ENCODE measurements at regions not wholly inside any gene's neighbourhood (a gene's known extent, or its start where the extent isn't known, plus 50 kb on each side); places are given as distances from the start of the nearest gene placed in this dataset.

- TF ChIP-seq CTCF (IDR thresholded peaks at IDR 0.05; ENCODE audit: extremely low read depth, missing control alignments) = no peak
- no peak for DNase-seq (ENCODE audit: low spot score)
Observed at GRCh38 chr7:43022008-43022407, 89.8 kb downstream of the MRPL32 start.

GRCh38 chr7:43033369-43033768, 79.1 kb upstream of the HECW1 start:
- TF ChIP-seq CTCF (IDR thresholded peaks at IDR 0.05; ENCODE audit: extremely low read depth, missing control alignments) = no peak
- DNase-seq (ENCODE audit: low spot score) = no peak

GRCh38 chr7:43034535-43035002, 77.9 kb upstream of the HECW1 start:
- no peak for TF ChIP-seq CTCF (IDR thresholded peaks at IDR 0.05; ENCODE audit: extremely low read depth, missing control alignments)
- no peak for DNase-seq (ENCODE audit: low spot score)

GRCh38 chr7:43037531-43037930, 74.9 kb upstream of the HECW1 start:
- no peak for DNase-seq (ENCODE audit: low spot score)
- TF ChIP-seq CTCF (IDR thresholded peaks at IDR 0.05; ENCODE audit: extremely low read depth, missing control alignments) = no peak

- no peak for DNase-seq (ENCODE audit: low spot score)
- no peak for TF ChIP-seq CTCF (IDR thresholded peaks at IDR 0.05; ENCODE audit: extremely low read depth, missing control alignments)
Observed at GRCh38 chr7:43038254-43038653, 74.2 kb upstream of the HECW1 start.

GRCh38 chr7:43039346-43039745, 73.1 kb upstream of the HECW1 start:
- no peak for DNase-seq (ENCODE audit: low spot score)
- no peak for TF ChIP-seq CTCF (IDR thresholded peaks at IDR 0.05; ENCODE audit: extremely low read depth, missing control alignments)

GRCh38 chr7:43040461-43040860, 72.0 kb upstream of the HECW1 start:
- no peak for TF ChIP-seq CTCF (IDR thresholded peaks at IDR 0.05; ENCODE audit: extremely low read depth, missing control alignments)
- no peak for DNase-seq (ENCODE audit: low spot score)
